Lower leg skin (tissue), 4 donors: ENCODE measurements at regions not wholly inside any gene's neighbourhood (a gene's known extent, or its start where the extent isn't known, plus 50 kb on each side); places are given as distances from the start of the nearest gene placed in this dataset.
"Not testable (repeated sequence)": the region's sequence is repeated elsewhere in the genome, so short reads cannot be mapped to it uniquely, and the experiment has no call there.

Source experiments
- DNase-seq, 2 donors: peaks; one replicate each; pipeline ENCODE4 v3.0.0-alpha.2; 2019; ENCODE audit warnings: low spot score in 2 of 2
- H3K4me3 ChIP-seq: fragments of 200-600 bp; sonication (generic); 2 replicates; pipeline ENCODE4 v1.5.1; 2017; ENCODE audit warnings: mild to moderate bottlenecking, low read depth; ENCODE audit not compliant: poor library complexity, severe bottlenecking
- CTCF ChIP-seq, 3 donors: fragments of 450-650 bp; IDR thresholded peaks; one replicate each; pipeline ENCODE4 v1.5.1; 2016; ENCODE audit warnings: antibody characterized with exemption in 3 of 3, mild to moderate bottlenecking in 3 of 3, moderate library complexity in 2 of 3
- POLR2A ChIP-seq, 2 donors: fragments of 450-650 bp; IDR thresholded peaks; one replicate each; pipeline ENCODE4 v1.6.1; 2016 to 2017; ENCODE audit warnings: antibody characterized with exemption in 2 of 2, mild to moderate bottlenecking in 1 of 2, moderate library complexity in 1 of 2
- WGBS, 2 donors: methylation state at CpG; one replicate each; pipeline ENCODE4 v1.1.5; 2018; 5-methylcytosine and 5-hydroxymethylcytosine counted together
- intact Hi-C: fragments of 100-400 bp; cut with DNase I; formaldehyde crosslinking; loops from one replicate; pipeline ENCODE4 v1.15.0; 2023; ENCODE audit warnings: low total_unique reads

GRCh38 chr11:81819462-81819861 is 914.2 kb downstream of the FAM181B start:
- TF ChIP-seq POLR2A (IDR thresholded peaks at IDR 0.05) (no peak), CTCF (IDR thresholded peaks at IDR 0.05) (no peak)
- 90 to 95% methylated on average over 2 of the region's 2 CpGs for WGBS, 2 donors
- no peak for DNase-seq
- intact Hi-C loops: no loop called here
- no peak overlapping the region for H3K4me3 ChIP-seq

- TF ChIP-seq CTCF (IDR thresholded peaks at IDR 0.05): no peak
- TF ChIP-seq POLR2A (IDR thresholded peaks at IDR 0.05): no peak
- no peak overlapping the region for H3K4me3 ChIP-seq
- no peak for DNase-seq
- intact Hi-C loops: no loop called here
- 24 to 30% methylated on average over 1 of the region's 1 CpG for WGBS, 2 donors
These were observed 928.8 kb downstream of the FAM181B start for GRCh38 chr11:81804858-81805257.

- intact Hi-C loops: no loop called here
- no peak overlapping the region for H3K4me3 ChIP-seq
- no peak for DNase-seq
- WGBS, 2 donors: 87 to 90% methylated on average over 3 of the region's 3 CpGs
- TF ChIP-seq POLR2A (IDR thresholded peaks at IDR 0.05) (no peak), CTCF (IDR thresholded peaks at IDR 0.05) (no peak)
These were observed 931.1 kb downstream of the FAM181B start for GRCh38 chr11:81802591-81802990.

- TF ChIP-seq CTCF (IDR thresholded peaks at IDR 0.05) (no peak), POLR2A (IDR thresholded peaks at IDR 0.05) (no peak)
- no peak for DNase-seq
- 81 to 84% methylated on average over 4 of the region's 4 CpGs for WGBS, 2 donors
- intact Hi-C loops: no loop called here
- H3K4me3 ChIP-seq: no peak overlapping the region
These were observed 941.2 kb downstream of the FAM181B start for GRCh38 chr11:81792416-81792815.

GRCh38 chr11:81787584-81788049 is 946.0 kb downstream of the FAM181B start:
- DNase-seq: no peak
- TF ChIP-seq CTCF (IDR thresholded peaks at IDR 0.05) (no peak), POLR2A (IDR thresholded peaks at IDR 0.05) (no peak)
- WGBS, 2 donors: 17 to 37% methylated on average over 1 of the region's 1 CpG
- intact Hi-C loops: no loop called here
- H3K4me3 ChIP-seq: no peak overlapping the region

GRCh38 chr11:81772166-81772565 is 961.5 kb downstream of the FAM181B start:
- no peak overlapping the region for H3K4me3 ChIP-seq
- WGBS, 2 donors: 7 to 18% methylated on average over 3 of the region's 3 CpGs
- TF ChIP-seq POLR2A (IDR thresholded peaks at IDR 0.05): no peak
- TF ChIP-seq CTCF (IDR thresholded peaks at IDR 0.05): no peak
- intact Hi-C loops: no loop called here
- DNase-seq: no peak

- H3K4me3 ChIP-seq, intact Hi-C loops, DNase-seq: not testable (repeated sequence)
- 41 to 76% methylated on average over 5 of the region's 5 CpGs for whole genome bisulfite sequencing, 2 donors
These were observed 963.8 kb downstream of the FAM181B start for GRCh38 chr11:81769906-81770305.
